OCI-LY3 (cell line): ENCODE measurements at regions not wholly inside any gene's neighbourhood (a gene's known extent, or its start where the extent isn't known, plus 50 kb on each side); places are given as distances from the start of the nearest gene placed in this dataset.

Source experiments
- H2AFZ ChIP-seq: fragments of 200-600, 300-600 bp; shearing (Covaris generic); 2 replicates; pipeline ENCODE4 v1.6.0; 2014; ENCODE audit warnings: antibody characterized with exemption, low read depth, low read length
- H3K27ac ChIP-seq: fragments of 200-600, 300-600 bp; sonication (generic); 2 replicates; pipeline ENCODE4 v1.5.1; 2014; ENCODE audit warnings: mild to moderate bottlenecking, low read length, moderate library complexity, mixed read lengths
- H3K27me3 ChIP-seq: fragments of 200-600, 300-600 bp; sonication (generic); 2 replicates; pipeline ENCODE4 v1.6.1; 2014; ENCODE audit warnings: low read depth, low read length, mixed read lengths
- H3K36me3 ChIP-seq: fragments of 200-600, 300-600 bp; sonication (generic); replicated peaks from 2 replicates; pipeline ENCODE3; 2014; ENCODE audit warnings: low read depth, low read length, mixed read lengths
- H3K4me1 ChIP-seq: fragments of 300-600, 200-600 bp; sonication (generic); 2 replicates; pipeline ENCODE4 v1.6.1; 2014; ENCODE audit warnings: low read length, mixed read lengths
- H3K4me2 ChIP-seq: fragments of 200-600, 300-600 bp; sonication (generic); 2 replicates; pipeline ENCODE4 v1.6.1; 2014; ENCODE audit warnings: low read length, mixed read lengths
- H3K4me3 ChIP-seq: fragments of 300-600, 200-600 bp; sonication (generic); 2 replicates; pipeline ENCODE4 v1.5.1; 2014; ENCODE audit warnings: antibody characterized with exemption, mild to moderate bottlenecking, low read length, moderate library complexity
- H3K79me2 ChIP-seq: fragments of 300-600, 200-600 bp; shearing (Covaris generic); 2 replicates; pipeline ENCODE4 v1.6.1; 2014; ENCODE audit warnings: mild to moderate bottlenecking, low read length, mixed read lengths
- H3K9ac ChIP-seq: fragments of 300-600, 200-600 bp; shearing (Covaris generic); 2 replicates; pipeline ENCODE4 v1.6.0; 2014; ENCODE audit warnings: mild to moderate bottlenecking, low read length, moderate library complexity
- H3K9me3 ChIP-seq: fragments of 200-600, 300-600 bp; shearing (Covaris generic); 2 replicates; pipeline ENCODE4 v1.6.1; 2014; ENCODE audit warnings: low read length, mixed read lengths; ENCODE audit not compliant: insufficient read depth
- H4K20me1 ChIP-seq: fragments of 200-600, 300-600 bp; sonication (generic); 2 replicates; pipeline ENCODE4 v1.6.1; 2016; ENCODE audit warnings: low read length, mixed read lengths; ENCODE audit not compliant: insufficient read depth
- CTCF ChIP-seq: fragments of 200-600, 300-600 bp; sonication (generic); IDR thresholded peaks from 2 replicates; pipeline ENCODE4 v1.5.1; 2014; ENCODE audit warnings: antibody characterized with exemption, low read length, low read depth
- EZH2phosphoT487 ChIP-seq: fragments of 200-600 bp; shearing (Covaris generic); IDR thresholded peaks from 2 replicates; pipeline ENCODE4 v1.6.1; 2018; ENCODE audit warnings: antibody characterized with exemption, mixed run types, low read depth

- H3K36me3 ChIP-seq, result no peaks in the 10 kb centered on the region
- H3K4me1 ChIP-seq, result no peaks in the 10 kb centered on the region
- TF ChIP-seq EZH2phosphoT487, result no peak
- no peak for TF ChIP-seq CTCF
- H2AFZ ChIP-seq, result no peak overlapping the region; the same call in 1 of the 2 replicates
- H3K27me3 ChIP-seq, result no peaks in the 10 kb centered on the region
- no peaks in the 10 kb centered on the region for H3K79me2 ChIP-seq
- no peak overlapping the region for H3K4me2 ChIP-seq
- H3K27ac ChIP-seq, result no peak overlapping the region
- H4K20me1 ChIP-seq, result no peaks in the 10 kb centered on the region
- H3K4me3 ChIP-seq, result no peak overlapping the region
- no peak overlapping the region for H3K9ac ChIP-seq
- no peaks in the 10 kb centered on the region for H3K9me3 ChIP-seq
Observed at GRCh38 chr14:85461432-85462133, 68.4 kb upstream of the FLRT2 start.

- no peaks in the 10 kb centered on the region for H3K79me2 ChIP-seq
- H3K27me3 ChIP-seq, result no peaks in the 10 kb centered on the region
- no peaks in the 10 kb centered on the region for H4K20me1 ChIP-seq
Observed at GRCh38 chr14:85463512-85463911, 66.4 kb upstream of the FLRT2 start.

GRCh38 chr14:85464135-85464895 lies 65.6 kb upstream of the FLRT2 start:
- Histone ChIP-seq H3K27me3 (no peaks in the 10 kb centered on the region), H3K79me2 (no peaks in the 10 kb centered on the region), H3K27ac (no peak overlapping the region), H3K9ac (no peak overlapping the region), H2AFZ (no peak overlapping the region), H3K4me3 (no peak overlapping the region), H3K36me3 (no peaks in the 10 kb centered on the region), H3K4me2 (no peak overlapping the region), H4K20me1 (no peaks in the 10 kb centered on the region), H3K4me1 (no peaks in the 10 kb centered on the region), H3K9me3 (no peaks in the 10 kb centered on the region)
- no peak for TF ChIP-seq EZH2phosphoT487
- TF ChIP-seq CTCF, result no peak

More at GRCh38 chr14:85463512-85463911, 66.4 kb upstream of the FLRT2 start:
- Histone ChIP-seq H2AFZ (no peak overlapping the region), H3K9ac (no peak overlapping the region), H3K27ac (no peak overlapping the region), H3K4me2 (no peak overlapping the region), H3K36me3 (no peaks in the 10 kb centered on the region), H3K4me3 (no peak overlapping the region), H3K9me3 (no peaks in the 10 kb centered on the region), H3K4me1 (no peaks in the 10 kb centered on the region)
- TF ChIP-seq EZH2phosphoT487 (no peak), CTCF (no peak)

GRCh38 chr14:85466678-85467077 lies 63.3 kb upstream of the FLRT2 start:
- Histone ChIP-seq H2AFZ (no peak overlapping the region), H3K27ac (no peak overlapping the region), H3K4me2 (no peak overlapping the region), H3K4me3 (no peak overlapping the region), H4K20me1 (no peaks in the 10 kb centered on the region), H3K9me3 (no peaks in the 10 kb centered on the region), H3K27me3 (no peaks in the 10 kb centered on the region), H3K9ac (no peak overlapping the region), H3K79me2 (no peaks in the 10 kb centered on the region), H3K4me1 (no peaks in the 10 kb centered on the region), H3K36me3 (no peaks in the 10 kb centered on the region)
- TF ChIP-seq EZH2phosphoT487 (no peak), CTCF (no peak)
